ENCODE measurements at regions not wholly inside any gene's neighbourhood (a gene's known extent, or its start where the extent isn't known, plus 50 kb on each side); places are given as distances from the start of the nearest gene placed in this dataset.
A peak's percentile ranks its signal among the peaks of the same experiment; 100 is the strongest.

DNA sequence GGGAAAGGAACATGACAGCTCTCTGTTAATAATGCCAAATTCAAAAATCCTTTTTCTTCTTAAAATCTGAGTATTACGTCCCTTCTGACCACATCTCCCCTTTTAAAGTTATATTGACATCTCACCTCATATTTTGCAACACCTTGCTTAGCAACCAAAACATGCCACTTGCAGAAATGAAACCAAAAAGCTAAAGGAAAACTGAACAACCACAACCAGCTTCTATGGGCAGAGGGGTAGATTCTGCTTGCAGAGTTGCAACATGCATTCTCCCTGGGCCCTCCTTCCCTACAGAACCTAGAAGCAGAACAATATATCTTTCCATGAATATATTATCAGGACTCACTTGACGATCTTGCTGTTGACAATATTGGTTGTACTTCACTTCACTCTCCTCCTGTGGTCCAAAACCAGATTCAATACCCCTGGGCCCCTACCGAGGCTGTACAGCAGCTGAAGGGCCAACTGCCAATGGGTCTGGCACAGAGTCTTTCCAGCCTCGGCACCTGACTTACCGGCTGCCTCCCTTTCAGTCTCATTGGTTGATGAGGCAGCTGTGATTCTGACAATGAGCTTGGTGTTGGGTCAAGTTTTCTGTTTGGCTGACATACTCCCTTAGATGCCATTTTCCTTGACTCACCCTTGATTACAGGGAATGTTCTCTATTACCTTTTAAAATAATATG is 616.6 kb downstream of the ZEB2 start:
- TF ChIP-seq, protein P1, sequence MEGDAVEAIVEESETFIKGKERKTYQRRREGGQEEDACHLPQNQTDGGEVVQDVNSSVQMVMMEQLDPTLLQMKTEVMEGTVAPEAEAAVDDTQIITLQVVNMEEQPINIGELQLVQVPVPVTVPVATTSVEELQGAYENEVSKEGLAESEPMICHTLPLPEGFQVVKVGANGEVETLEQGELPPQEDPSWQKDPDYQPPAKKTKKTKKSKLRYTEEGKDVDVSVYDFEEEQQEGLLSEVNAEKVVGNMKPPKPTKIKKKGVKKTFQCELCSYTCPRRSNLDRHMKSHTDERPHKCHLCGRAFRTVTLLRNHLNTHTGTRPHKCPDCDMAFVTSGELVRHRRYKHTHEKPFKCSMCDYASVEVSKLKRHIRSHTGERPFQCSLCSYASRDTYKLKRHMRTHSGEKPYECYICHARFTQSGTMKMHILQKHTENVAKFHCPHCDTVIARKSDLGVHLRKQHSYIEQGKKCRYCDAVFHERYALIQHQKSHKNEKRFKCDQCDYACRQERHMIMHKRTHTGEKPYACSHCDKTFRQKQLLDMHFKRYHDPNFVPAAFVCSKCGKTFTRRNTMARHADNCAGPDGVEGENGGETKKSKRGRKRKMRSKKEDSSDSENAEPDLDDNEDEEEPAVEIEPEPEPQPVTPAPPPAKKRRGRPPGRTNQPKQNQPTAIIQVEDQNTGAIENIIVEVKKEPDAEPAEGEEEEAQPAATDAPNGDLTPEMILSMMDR (IDR thresholded peaks at IDR 0.05; ENCODE audit: insufficient read depth, low read depth, low read length), result no peak
- no peaks in the 10 kb centered on the region for H3K27me3 ChIP-seq (ENCODE audit: control insufficient read depth, insufficient read depth, low read length)
- CTCF ChIA-PET, result interaction anchor here (1.5 kb wide), 1 partner anchor 8 kb away, joined by 3 read pairs; no protein-coding TSS in a partner anchor
- H3K36me3 ChIP-seq (ENCODE audit: control insufficient read depth, insufficient read depth, low read length), result no peaks in the 10 kb centered on the region
- POLR2A ChIA-PET, result no interaction called here
- DNase-seq (ENCODE audit: low read depth), result no peak
- H3K4me3 ChIP-seq (ENCODE audit: low read depth, low read length), result no peak overlapping the region

DNA sequence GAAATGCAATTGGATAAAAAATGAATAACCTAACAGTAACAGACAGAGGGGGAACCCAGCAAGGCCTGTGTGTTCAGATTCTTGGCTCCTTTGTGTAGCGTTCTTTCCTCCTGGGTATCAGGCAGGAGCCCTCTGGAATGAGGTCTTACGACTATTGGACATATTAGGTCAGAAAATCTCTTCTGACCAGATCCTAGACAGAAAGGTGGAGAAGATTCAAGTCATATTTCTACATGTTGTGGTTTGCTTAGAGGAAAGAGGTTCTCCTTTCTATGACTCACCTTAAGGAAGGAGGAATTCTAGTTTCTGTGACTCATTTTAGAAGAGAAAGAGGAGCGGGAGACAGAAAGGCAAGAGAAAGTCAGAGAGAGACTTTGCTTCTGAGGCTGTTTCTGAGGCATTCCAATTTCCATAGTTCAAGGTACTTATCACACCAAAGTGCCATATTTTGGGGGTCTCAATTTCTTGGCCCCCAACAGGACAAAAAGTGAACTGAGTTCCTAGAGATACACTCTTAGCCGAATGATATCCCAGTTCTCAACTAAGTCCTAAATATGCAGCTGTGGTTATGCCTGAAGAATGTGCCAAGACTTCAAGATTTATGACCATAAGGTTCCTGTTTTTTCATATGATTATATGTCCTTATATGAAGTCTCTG is 618.6 kb downstream of the ZEB2 start:
- POLR2A ChIA-PET, result no interaction called here
- no peak overlapping the region for H3K4me3 ChIP-seq (ENCODE audit: low read depth, low read length)
- H3K27me3 ChIP-seq (ENCODE audit: control insufficient read depth, insufficient read depth, low read length), result no peaks in the 10 kb centered on the region
- CTCF ChIA-PET, result no interaction called here
- peak; percentile 50 for DNase-seq (ENCODE audit: low read depth)
- TF ChIP-seq, protein P1 (IDR thresholded peaks at IDR 0.05; ENCODE audit: insufficient read depth, low read depth, low read length), result 0 out of 2 replicates have a peak, but pooled peaks have one; percentile 10
- no peaks in the 10 kb centered on the region for H3K36me3 ChIP-seq (ENCODE audit: control insufficient read depth, insufficient read depth, low read length)

DNA sequence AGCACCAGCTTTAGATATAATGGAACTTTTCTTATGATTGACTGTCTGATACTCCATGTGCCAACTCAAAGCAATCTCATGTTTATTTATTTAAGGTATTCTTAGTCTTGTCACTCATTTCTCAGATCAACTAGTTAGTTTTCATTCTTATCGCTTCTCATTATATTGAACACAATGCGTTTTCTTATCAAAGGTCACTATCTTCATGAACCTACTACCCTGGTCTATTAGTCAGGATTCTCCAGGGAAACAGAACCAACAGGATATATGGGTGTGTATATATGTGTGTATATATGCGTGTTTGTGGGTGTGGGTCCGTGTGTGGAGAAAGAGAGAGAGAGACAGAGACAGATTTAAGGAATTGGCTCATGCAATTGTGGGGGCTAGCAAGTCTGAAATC is 619.9 kb downstream of the ZEB2 start:
- DNase-seq (ENCODE audit: low read depth), result no peak
- POLR2A ChIA-PET, result no interaction called here
- CTCF ChIA-PET, result interaction anchor here (1.4 kb wide), 1 partner anchor 17 kb away, joined by 3 read pairs; no protein-coding TSS in a partner anchor
- H3K27me3 ChIP-seq (ENCODE audit: control insufficient read depth, insufficient read depth, low read length), result no peaks in the 10 kb centered on the region
- no peaks in the 10 kb centered on the region for H3K36me3 ChIP-seq (ENCODE audit: control insufficient read depth, insufficient read depth, low read length)
- TF ChIP-seq, protein P1 (IDR thresholded peaks at IDR 0.05; ENCODE audit: insufficient read depth, low read depth, low read length), result no peak
- H3K4me3 ChIP-seq (ENCODE audit: low read depth, low read length), result no peak overlapping the region

DNA sequence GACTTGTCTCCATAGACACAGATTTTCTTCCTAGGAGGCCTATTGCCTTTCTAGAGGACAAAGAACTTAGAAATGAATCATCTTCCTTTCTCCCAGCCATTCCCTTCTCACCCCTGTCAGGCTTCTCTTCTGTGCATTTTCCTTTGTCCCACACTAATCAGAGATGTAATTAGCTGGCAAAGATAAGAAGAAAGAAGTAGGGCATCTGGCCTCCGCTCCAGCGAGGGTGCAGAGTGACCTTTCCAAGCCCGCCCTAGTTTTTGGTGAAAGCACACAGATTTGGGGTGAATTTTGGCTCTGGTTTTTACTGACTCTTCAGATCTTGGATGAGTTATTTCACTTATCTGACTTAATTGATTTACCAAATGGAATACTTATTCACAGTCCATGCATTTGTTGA is 626.5 kb downstream of the ZEB2 start:
- ChIA-PET POLR2A (no interaction called here), CTCF (no interaction called here)
- Histone ChIP-seq H3K4me3 (ENCODE audit: low read depth, low read length) (no peak overlapping the region), H3K36me3 (ENCODE audit: control insufficient read depth, insufficient read depth, low read length) (no peaks in the 10 kb centered on the region), H3K27me3 (ENCODE audit: control insufficient read depth, insufficient read depth, low read length) (no peaks in the 10 kb centered on the region)
- TF ChIP-seq, protein P1 (IDR thresholded peaks at IDR 0.05; ENCODE audit: insufficient read depth, low read depth, low read length), result no peak
- DNase-seq (ENCODE audit: low read depth), result no peak

DNA sequence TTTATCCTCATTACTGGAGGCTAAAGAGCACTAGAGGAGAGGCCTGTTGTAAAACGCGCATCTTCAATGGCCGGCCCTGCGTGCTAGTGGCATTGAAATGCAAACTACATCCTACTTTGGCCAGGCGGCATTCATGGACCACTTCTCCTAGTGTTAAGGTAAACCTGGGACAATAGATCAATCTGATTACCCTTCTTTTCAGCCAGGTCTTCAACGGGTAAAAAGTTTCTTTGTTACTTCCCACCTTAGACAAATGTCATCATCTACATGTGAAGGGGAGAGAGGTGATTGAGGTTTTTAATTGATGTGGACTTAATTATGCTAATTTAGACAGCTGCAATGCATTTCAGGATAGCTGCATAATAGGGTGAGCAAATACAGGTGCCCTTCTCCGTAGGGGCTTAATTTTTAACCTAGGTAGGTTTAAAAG is 628.0 kb downstream of the ZEB2 start:
- TF ChIP-seq, protein P1 (IDR thresholded peaks at IDR 0.05; ENCODE audit: insufficient read depth, low read depth, low read length), result no peak
- POLR2A ChIA-PET, result no interaction called here
- CTCF ChIA-PET, result interaction anchor here (1.1 kb wide), 1 partner anchor 10 kb away, joined by 3 read pairs; no protein-coding TSS in a partner anchor
- H3K4me3 ChIP-seq (ENCODE audit: low read depth, low read length), result no peak overlapping the region
- H3K27me3 ChIP-seq (ENCODE audit: control insufficient read depth, insufficient read depth, low read length), result no peaks in the 10 kb centered on the region
- H3K36me3 ChIP-seq (ENCODE audit: control insufficient read depth, insufficient read depth, low read length), result no peaks in the 10 kb centered on the region
- no peak for DNase-seq (ENCODE audit: low read depth)
